ENCODE measurements at regions not wholly inside any gene's neighbourhood (a gene's known extent, or its start where the extent isn't known, plus 50 kb on each side); places are given as distances from the start of the nearest gene placed in this dataset.

- TF ChIP-seq CHD2 (IDR thresholded peaks at IDR 0.05; ENCODE audit: low read length) (no peak), BRCA1 (IDR thresholded peaks at IDR 0.05; ENCODE audit: low read depth, low read length) (no peak), RXRA (IDR thresholded peaks at IDR 0.05; ENCODE audit: insufficient read depth, low read depth, low read length) (no peak), KDM5A (IDR thresholded peaks at IDR 0.05; ENCODE audit: low read length) (no peak), TCF12 (IDR thresholded peaks at IDR 0.05; ENCODE audit: low read depth, low read length) (no peak)
These were observed 782.9 kb upstream of the HS3ST1 start (continued) for GRCh38 chr4:12211636-12212035.
